ENCODE measurements at regions not wholly inside any gene's neighbourhood (a gene's known extent, or its start where the extent isn't known, plus 50 kb on each side); places are given as distances from the start of the nearest gene placed in this dataset.

DNA sequence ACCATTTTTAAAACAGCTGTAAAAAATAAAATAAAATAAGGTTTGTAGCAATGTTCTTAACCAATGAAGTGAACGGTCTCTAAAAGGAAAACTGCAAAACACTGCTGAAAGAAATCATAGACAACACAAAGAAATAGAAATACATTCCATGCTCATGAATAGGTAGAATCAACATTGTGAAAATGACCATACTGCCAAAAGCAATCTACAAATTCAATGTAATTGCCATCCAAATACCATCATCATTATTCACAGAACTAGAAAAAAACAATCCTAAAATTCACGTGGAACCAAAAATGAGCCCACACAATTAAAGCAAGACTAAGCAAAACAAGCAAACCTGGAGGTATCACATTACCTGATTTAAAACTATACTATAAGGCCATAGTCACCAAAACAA lies 67.6 kb upstream of the RGMB start (continued):
- no peak for TF ChIP-seq TAF1 (conservative IDR thresholded peaks at IDR 0.05)
- TF ChIP-seq, protein P1, sequence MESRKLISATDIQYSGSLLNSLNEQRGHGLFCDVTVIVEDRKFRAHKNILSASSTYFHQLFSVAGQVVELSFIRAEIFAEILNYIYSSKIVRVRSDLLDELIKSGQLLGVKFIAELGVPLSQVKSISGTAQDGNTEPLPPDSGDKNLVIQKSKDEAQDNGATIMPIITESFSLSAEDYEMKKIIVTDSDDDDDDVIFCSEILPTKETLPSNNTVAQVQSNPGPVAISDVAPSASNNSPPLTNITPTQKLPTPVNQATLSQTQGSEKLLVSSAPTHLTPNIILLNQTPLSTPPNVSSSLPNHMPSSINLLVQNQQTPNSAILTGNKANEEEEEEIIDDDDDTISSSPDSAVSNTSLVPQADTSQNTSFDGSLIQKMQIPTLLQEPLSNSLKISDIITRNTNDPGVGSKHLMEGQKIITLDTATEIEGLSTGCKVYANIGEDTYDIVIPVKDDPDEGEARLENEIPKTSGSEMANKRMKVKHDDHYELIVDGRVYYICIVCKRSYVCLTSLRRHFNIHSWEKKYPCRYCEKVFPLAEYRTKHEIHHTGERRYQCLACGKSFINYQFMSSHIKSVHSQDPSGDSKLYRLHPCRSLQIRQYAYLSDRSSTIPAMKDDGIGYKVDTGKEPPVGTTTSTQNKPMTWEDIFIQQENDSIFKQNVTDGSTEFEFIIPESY (IDR thresholded peaks at IDR 0.05): no peak

- no peak overlapping the region for H3K27ac ChIP-seq (ENCODE audit: low read depth in 1 of 2, low read length in 2 of 2)
- H3K4me3 ChIP-seq (ENCODE audit: low read depth in 1 of 3, low read length in 3 of 3): no peak overlapping the region
- no peak for DNase-seq (ENCODE audit: low spot score)
- no peaks in the 10 kb centered on the region for H3K27me3 ChIP-seq (ENCODE audit: control insufficient read depth in 4 of 4, insufficient read depth in 4 of 4, low read length in 3 of 4)
- no peaks in the 10 kb centered on the region for H3K36me3 ChIP-seq (ENCODE audit: control insufficient read depth in 4 of 4, insufficient read depth in 3 of 4, low read depth in 1 of 4, low read length in 3 of 4)
- no peak overlapping the region for H3K9ac ChIP-seq (ENCODE audit: low read depth in 1 of 2, low read length in 2 of 2)
- H3K9me3 ChIP-seq (ENCODE audit: control insufficient read depth in 4 of 4, low read length in 3 of 4): no peaks in the 10 kb centered on the region
- TF ChIP-seq FOXA1 (IDR thresholded peaks at IDR 0.05) (no peak), MAX (IDR thresholded peaks at IDR 0.05) (no peak)
- WGBS: 61% methylated on average over 1 of the region's 1 CpG
- no peaks in the 10 kb centered on the region for H3K4me1 ChIP-seq (ENCODE audit: control insufficient read depth in 4 of 4, insufficient read depth in 4 of 4, low read length in 3 of 4)
Measured at GRCh38 chr5:98709681-98710080, 63.8 kb upstream of the RGMB start.

DNA sequence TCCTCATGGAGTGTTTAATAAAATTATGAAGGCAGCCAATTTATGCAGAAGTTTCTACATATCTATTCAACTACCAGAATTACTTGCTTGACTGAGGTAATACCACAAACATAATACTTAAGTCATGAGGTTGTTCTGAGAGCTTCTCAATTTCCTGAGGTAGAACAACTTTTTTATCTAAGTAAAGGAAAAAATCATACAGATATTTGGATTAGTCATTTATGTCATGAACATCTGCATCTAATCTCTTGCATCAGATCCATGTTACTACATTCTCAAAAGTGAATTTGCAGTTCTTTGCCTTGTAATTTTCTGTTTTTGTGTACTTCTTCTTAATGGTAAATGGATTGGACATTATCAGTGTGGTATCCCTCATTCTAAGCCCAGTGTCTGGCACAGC lies 60.4 kb upstream of the RGMB start:
- Histone ChIP-seq H3K9me3 (ENCODE audit: control insufficient read depth in 4 of 4, low read length in 3 of 4) (no peaks in the 10 kb centered on the region), H3K4me3 (ENCODE audit: low read depth in 1 of 3, low read length in 3 of 3) (no peak overlapping the region), H3K4me1 (ENCODE audit: control insufficient read depth in 4 of 4, insufficient read depth in 4 of 4, low read length in 3 of 4) (no peaks in the 10 kb centered on the region), H3K36me3 (ENCODE audit: control insufficient read depth in 4 of 4, insufficient read depth in 3 of 4, low read depth in 1 of 4, low read length in 3 of 4) (no peaks in the 10 kb centered on the region), H3K27ac (ENCODE audit: low read depth in 1 of 2, low read length in 2 of 2) (no peak overlapping the region), H3K27me3 (ENCODE audit: control insufficient read depth in 4 of 4, insufficient read depth in 4 of 4, low read length in 3 of 4) (no peaks in the 10 kb centered on the region), H3K9ac (ENCODE audit: low read depth in 1 of 2, low read length in 2 of 2) (no peak overlapping the region)
- no peak for DNase-seq (ENCODE audit: low spot score)
- TF ChIP-seq GABPA (IDR thresholded peaks at IDR 0.05 in 1 of 2, conservative IDR thresholded peaks at IDR 0.05 in 1 of 2): no peak
- TF ChIP-seq RXRA (IDR thresholded peaks at IDR 0.05): no peak
- no peak for TF ChIP-seq YY1 (IDR thresholded peaks at IDR 0.05)
- no peak for TF ChIP-seq HNF4G (IDR thresholded peaks at IDR 0.05)
- TF ChIP-seq, protein P1 (IDR thresholded peaks at IDR 0.05): no peak
- TF ChIP-seq JUND (IDR thresholded peaks at IDR 0.05): no peak
- no peak for TF ChIP-seq NR2F2 (IDR thresholded peaks at IDR 0.05)
- TF ChIP-seq EGR1 (IDR thresholded peaks at IDR 0.05; ENCODE audit: low read depth in 2 of 2): no peak
- no peak for TF ChIP-seq REST (IDR thresholded peaks at IDR 0.05)
- no peak for TF ChIP-seq RAD21 (IDR thresholded peaks at IDR 0.05)
- no peak for TF ChIP-seq HNF4A (conservative IDR thresholded peaks at IDR 0.05)
- no peak for TF ChIP-seq TAF1 (conservative IDR thresholded peaks at IDR 0.05)

All from liver (tissue), 7 donors.